Osteoblast (primary cell): ENCODE measurements at regions not wholly inside any gene's neighbourhood (a gene's known extent, or its start where the extent isn't known, plus 50 kb on each side); places are given as distances from the start of the nearest gene placed in this dataset.
"Not testable (repeated sequence)": the region's sequence is repeated elsewhere in the genome, so short reads cannot be mapped to it uniquely, and the experiment has no call there.

Source experiments
- DNase-seq: peaks from one replicate; pipeline ENCODE4 v3.0.0; 2011; ENCODE audit warnings: low spot score, mixed read lengths; ENCODE audit not compliant: insufficient read length; ENCODE audit errors: missing footprints
- H2AFZ ChIP-seq: 2 replicates; pipeline ENCODE4 v1.6.0; 2011; ENCODE audit warnings: mild to moderate bottlenecking, low read length
- H3K27ac ChIP-seq: 2 replicates; pipeline ENCODE4 v1.5.1; 2011; ENCODE audit warnings: mild to moderate bottlenecking, low read depth, low read length, moderate library complexity
- H3K27me3 ChIP-seq: 2 replicates; pipeline ENCODE4 v1.6.0; 2012; ENCODE audit warnings: mild to moderate bottlenecking, control low read depth, inconsistent platforms, low read length, moderate library complexity; ENCODE audit not compliant: insufficient read depth
- H3K36me3 ChIP-seq: 2 replicates; pipeline ENCODE4 v1.5.1; 2011; ENCODE audit warnings: mild to moderate bottlenecking, low read length, control low read depth, moderate library complexity; ENCODE audit not compliant: insufficient read depth
- H3K4me1 ChIP-seq: 2 replicates; pipeline ENCODE4 v1.5.1; 2011; ENCODE audit warnings: mild to moderate bottlenecking, low read length, control low read depth, moderate library complexity; ENCODE audit not compliant: insufficient read depth
- H3K4me2 ChIP-seq: 2 replicates; pipeline ENCODE4 v1.6.0; 2011; ENCODE audit warnings: mild to moderate bottlenecking, low read length; ENCODE audit not compliant: insufficient read depth
- H3K4me3 ChIP-seq: fragments of 200-600 bp; sonication (generic); 3 replicates; pipeline ENCODE4 v1.5.1; 2012; ENCODE audit warnings: mild to moderate bottlenecking, low read length, inconsistent platforms; ENCODE audit not compliant: insufficient read depth
- H3K79me2 ChIP-seq: 2 replicates; pipeline ENCODE4 v1.6.0; 2012; ENCODE audit warnings: mild to moderate bottlenecking, low read length, control low read depth, inconsistent platforms; ENCODE audit not compliant: insufficient read depth
- H3K9me3 ChIP-seq: 2 replicates; pipeline ENCODE4 v1.5.1; 2011; ENCODE audit warnings: low read depth, low read length, control low read depth
- H4K20me1 ChIP-seq: 2 replicates; pipeline ENCODE4 v1.6.0; 2012; ENCODE audit warnings: mild to moderate bottlenecking, low read length, control low read depth; ENCODE audit not compliant: insufficient read depth
- CTCF ChIP-seq: IDR thresholded peaks from 2 replicates; pipeline ENCODE4 v1.5.1; 2011; ENCODE audit warnings: mild to moderate bottlenecking, low read depth, low read length, moderate library complexity; ENCODE audit errors: extremely low read depth

GRCh38 chr2:216932113-216932862 is 72.4 kb upstream of the TNP1 start:
- H3K27ac ChIP-seq: no peak overlapping the region
- H3K79me2 ChIP-seq: no peaks in the 10 kb centered on the region
- peaks cover 4% of the 10 kb centered on the region for H3K27me3 ChIP-seq
- no peaks in the 10 kb centered on the region for H4K20me1 ChIP-seq
- H3K4me3 ChIP-seq: no peak overlapping the region
- H2AFZ ChIP-seq: no peak overlapping the region
- no peak for DNase-seq
- H3K9me3 ChIP-seq: no peaks in the 10 kb centered on the region
- no peak overlapping the region for H3K4me2 ChIP-seq
- no peaks in the 10 kb centered on the region for H3K36me3 ChIP-seq
- no peak for TF ChIP-seq CTCF
- no peaks in the 10 kb centered on the region for H3K4me1 ChIP-seq

- Histone ChIP-seq H3K36me3 (no peaks in the 10 kb centered on the region), H3K9me3 (no peaks in the 10 kb centered on the region), H2AFZ (no peak overlapping the region), H3K4me3 (no peak overlapping the region), H3K4me2 (no peak overlapping the region), H3K4me1 (no peaks in the 10 kb centered on the region), H3K27me3 (no peaks in the 10 kb centered on the region), H3K27ac (no peak overlapping the region), H3K79me2 (no peaks in the 10 kb centered on the region), H4K20me1 (no peaks in the 10 kb centered on the region)
- DNase-seq: no peak
- TF ChIP-seq CTCF: no peak
Observed at GRCh38 chr2:216930716-216931115, 70.9 kb upstream of the TNP1 start.

GRCh38 chr2:216929338-216929737 is 69.5 kb upstream of the TNP1 start:
- DNase-seq, H3K36me3 ChIP-seq, H3K4me1 ChIP-seq, H3K79me2 ChIP-seq, H3K4me2 ChIP-seq, H3K9me3 ChIP-seq, H3K27me3 ChIP-seq, H4K20me1 ChIP-seq, H2AFZ ChIP-seq, H3K4me3 ChIP-seq, H3K27ac ChIP-seq: not testable (repeated sequence)

- no peak overlapping the region for H3K4me2 ChIP-seq
- no peaks in the 10 kb centered on the region for H3K36me3 ChIP-seq
- H3K79me2 ChIP-seq: no peaks in the 10 kb centered on the region
- no peak overlapping the region for H3K4me3 ChIP-seq
- no peak overlapping the region for H2AFZ ChIP-seq
- DNase-seq: no peak
- no peak overlapping the region for H3K27ac ChIP-seq
- no peaks in the 10 kb centered on the region for H3K9me3 ChIP-seq
- H3K4me1 ChIP-seq: no peaks in the 10 kb centered on the region
- no peaks in the 10 kb centered on the region for H3K27me3 ChIP-seq
- H4K20me1 ChIP-seq: no peaks in the 10 kb centered on the region
- no peak for TF ChIP-seq CTCF
Observed at GRCh38 chr2:216927163-216927562, 67.3 kb upstream of the TNP1 start.
